Sigmoid colon (tissue), 3 donors: ENCODE measurements at regions not wholly inside any gene's neighbourhood (a gene's known extent, or its start where the extent isn't known, plus 50 kb on each side); places are given as distances from the start of the nearest gene placed in this dataset.

ENCODE experiments used
- CTCF ChIP-seq, 4 experiments: fragments of 450-650 bp in 3 of 4; fragments of 200-600 bp in 1 of 4; IDR thresholded peaks; one replicate each; pipeline ENCODE4 v1.5.1; 2016 to 2019; ENCODE audit warnings: antibody characterized with exemption in 4 of 4, mild to moderate bottlenecking in 3 of 4, moderate library complexity in 2 of 4
- POLR2A ChIP-seq, 2 donors: fragments of 450-650 bp; IDR thresholded peaks; one replicate each; pipeline ENCODE4 v1.6.1; 2016; ENCODE audit warnings: antibody characterized with exemption in 2 of 2, mild to moderate bottlenecking in 2 of 2, moderate library complexity in 2 of 2

- no peak for TF ChIP-seq CTCF (IDR thresholded peaks at IDR 0.05)
- no peak for TF ChIP-seq POLR2A (IDR thresholded peaks at IDR 0.05)
These were observed 87.5 kb downstream of the AXIN2 start for GRCh38 chr17:65473985-65474384.
